Prostate gland (tissue), 2 donors: ENCODE measurements at regions not wholly inside any gene's neighbourhood (a gene's known extent, or its start where the extent isn't known, plus 50 kb on each side); places are given as distances from the start of the nearest gene placed in this dataset.
A peak's percentile ranks its signal among the peaks of the same experiment; 100 is the strongest.
"Not testable (repeated sequence)": the region's sequence is repeated elsewhere in the genome, so short reads cannot be mapped to it uniquely, and the experiment has no call there.

ENCODE experiments used
- DNase-seq: peaks from one replicate; pipeline ENCODE4 v3.0.0-alpha.2; 2019; ENCODE audit warnings: low spot score
- H3K27ac ChIP-seq, 2 donors: fragments of 200-600 bp; sonication (generic); 2 replicates each; pipeline ENCODE4 v1.5.1; 2017 to 2019
- H3K27me3 ChIP-seq: fragments of 200-600 bp; sonication (generic); replicated peaks from 2 replicates; pipeline ENCODE4 v1.5.1; 2019; ENCODE audit not compliant: insufficient read depth
- H3K36me3 ChIP-seq, 2 donors: fragments of 200-600 bp; sonication (generic); 1 replicate in 1 of 2; 2 replicates in 1 of 2; pipeline versions ENCODE4 v1.5.1 to v1.8.1; 2017 to 2019
- H3K4me1 ChIP-seq: fragments of 200-600 bp; sonication (generic); replicated peaks from 2 replicates; pipeline ENCODE4 v1.5.1; 2019
- H3K4me3 ChIP-seq, 2 donors: fragments of 200-600 bp; sonication (generic); 2 replicates each; pipeline ENCODE4 v1.5.1; 2017 to 2019
- H3K9me3 ChIP-seq: fragments of 200-600 bp; sonication (generic); 2 replicates; pipeline ENCODE4 v1.5.1; 2017
- POLR2A ChIP-seq: fragments of 450-650 bp; IDR thresholded peaks from one replicate; pipeline ENCODE4 v1.6.1; 2016; ENCODE audit warnings: antibody characterized with exemption, mild to moderate bottlenecking
- POLR2AphosphoS5 ChIP-seq: sonication (generic); formaldehyde crosslinking; IDR thresholded peaks from one replicate; pipeline ENCODE4 v1.6.1; 2017; ENCODE audit warnings: antibody characterized with exemption
- WGBS: methylation state at CpG from one replicate; pipeline ENCODE4 v1.1.5; 2018; 5-methylcytosine and 5-hydroxymethylcytosine counted together
- intact Hi-C: fragments of 100-400 bp; cut with DNase I; formaldehyde crosslinking; loops from one replicate; pipeline ENCODE4 v1.14.2; 2022
- TF ChIP-seq, protein P1 (sequence below), 4 experiments: fragments of 200-600 bp in 2 of 4; fragments of 450-650 bp in 2 of 4; sonication (generic) in 2 of 4; IDR thresholded peaks; 1 replicate in 3 of 4; 2 replicates in 1 of 4; pipeline ENCODE4 v1.5.1; 2016 to 2019; ENCODE audit warnings: antibody characterized with exemption in 4 of 4, mild to moderate bottlenecking in 2 of 4, moderate library complexity in 2 of 4

DNA sequence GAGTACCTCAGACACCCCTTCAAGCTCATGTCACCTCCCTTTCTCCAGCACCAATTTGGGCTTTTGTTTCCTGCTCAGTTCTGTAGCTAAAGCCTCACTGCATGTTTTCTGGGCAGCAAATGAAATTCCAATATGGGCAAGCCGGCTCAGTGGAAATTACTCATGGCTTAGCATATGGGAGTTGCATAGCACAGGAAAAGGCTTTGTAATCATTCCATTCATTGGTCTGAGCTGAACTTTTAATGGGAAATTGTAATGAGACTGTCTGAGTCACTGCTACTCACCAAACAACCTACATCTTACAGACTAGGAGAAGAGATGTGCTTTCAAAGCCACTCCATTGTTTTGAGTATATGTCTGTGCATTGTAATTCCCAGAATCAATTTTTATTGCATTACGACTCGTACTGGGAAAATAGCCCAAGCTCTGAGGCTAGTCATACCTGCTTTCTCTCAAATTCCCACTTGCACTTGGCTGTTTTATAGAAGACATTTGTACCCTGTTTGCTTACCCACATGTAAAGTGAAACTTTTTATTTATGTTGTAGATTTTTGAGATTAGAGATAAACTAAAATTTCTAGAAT, 139.5 kb upstream of the LRATD1 start:
- Histone ChIP-seq H3K27ac (no peak overlapping the region), H3K9me3 (no peaks in the 10 kb centered on the region), H3K4me1 (no peaks in the 10 kb centered on the region), H3K36me3 (no peaks in the 10 kb centered on the region), H3K4me3 (no peak overlapping the region), H3K27me3 (no peaks in the 10 kb centered on the region)
- 19% methylated on average over 3 of the region's 3 CpGs for WGBS
- TF ChIP-seq, protein P1, sequence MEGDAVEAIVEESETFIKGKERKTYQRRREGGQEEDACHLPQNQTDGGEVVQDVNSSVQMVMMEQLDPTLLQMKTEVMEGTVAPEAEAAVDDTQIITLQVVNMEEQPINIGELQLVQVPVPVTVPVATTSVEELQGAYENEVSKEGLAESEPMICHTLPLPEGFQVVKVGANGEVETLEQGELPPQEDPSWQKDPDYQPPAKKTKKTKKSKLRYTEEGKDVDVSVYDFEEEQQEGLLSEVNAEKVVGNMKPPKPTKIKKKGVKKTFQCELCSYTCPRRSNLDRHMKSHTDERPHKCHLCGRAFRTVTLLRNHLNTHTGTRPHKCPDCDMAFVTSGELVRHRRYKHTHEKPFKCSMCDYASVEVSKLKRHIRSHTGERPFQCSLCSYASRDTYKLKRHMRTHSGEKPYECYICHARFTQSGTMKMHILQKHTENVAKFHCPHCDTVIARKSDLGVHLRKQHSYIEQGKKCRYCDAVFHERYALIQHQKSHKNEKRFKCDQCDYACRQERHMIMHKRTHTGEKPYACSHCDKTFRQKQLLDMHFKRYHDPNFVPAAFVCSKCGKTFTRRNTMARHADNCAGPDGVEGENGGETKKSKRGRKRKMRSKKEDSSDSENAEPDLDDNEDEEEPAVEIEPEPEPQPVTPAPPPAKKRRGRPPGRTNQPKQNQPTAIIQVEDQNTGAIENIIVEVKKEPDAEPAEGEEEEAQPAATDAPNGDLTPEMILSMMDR (IDR thresholded peaks at IDR 0.05), result no peak
- TF ChIP-seq POLR2A (no peak), POLR2AphosphoS5 (peak; percentile 35)
- DNase-seq, result peak; percentile 9
- intact Hi-C loops, result no loop called here

DNA sequence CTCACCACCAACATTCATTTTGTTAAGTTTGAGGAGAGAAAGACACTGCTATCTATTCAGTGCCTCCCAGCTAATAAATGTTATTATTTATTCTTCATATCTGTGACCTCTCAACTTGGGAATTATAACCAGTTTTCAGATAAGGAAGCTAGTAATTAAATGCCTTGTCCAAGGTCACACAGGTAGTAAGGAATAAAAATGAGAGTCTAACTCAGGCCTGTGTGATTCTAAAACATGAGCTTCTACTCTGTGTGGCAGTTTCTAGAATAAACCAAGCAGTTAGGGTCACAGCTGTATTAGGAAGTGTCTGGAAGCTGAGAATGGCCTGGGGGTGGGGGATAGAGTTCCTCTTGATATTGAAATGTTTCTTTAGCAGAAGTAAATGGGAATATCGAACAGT, 137.8 kb upstream of the LRATD1 start:
- TF ChIP-seq POLR2A (no peak), POLR2AphosphoS5 (no peak)
- TF ChIP-seq, protein P1 (IDR thresholded peaks at IDR 0.05), result no peak
- no peak overlapping the region for H3K27ac ChIP-seq
- no peaks in the 10 kb centered on the region for H3K36me3 ChIP-seq
- no peaks in the 10 kb centered on the region for H3K27me3 ChIP-seq
- whole genome bisulfite sequencing, result 88% methylated on average over 1 of the region's 1 CpG
- no peaks in the 10 kb centered on the region for H3K9me3 ChIP-seq
- intact Hi-C loops, result no loop called here
- no peak for DNase-seq
- H3K4me1 ChIP-seq, result no peaks in the 10 kb centered on the region
- H3K4me3 ChIP-seq, result no peak overlapping the region

DNA sequence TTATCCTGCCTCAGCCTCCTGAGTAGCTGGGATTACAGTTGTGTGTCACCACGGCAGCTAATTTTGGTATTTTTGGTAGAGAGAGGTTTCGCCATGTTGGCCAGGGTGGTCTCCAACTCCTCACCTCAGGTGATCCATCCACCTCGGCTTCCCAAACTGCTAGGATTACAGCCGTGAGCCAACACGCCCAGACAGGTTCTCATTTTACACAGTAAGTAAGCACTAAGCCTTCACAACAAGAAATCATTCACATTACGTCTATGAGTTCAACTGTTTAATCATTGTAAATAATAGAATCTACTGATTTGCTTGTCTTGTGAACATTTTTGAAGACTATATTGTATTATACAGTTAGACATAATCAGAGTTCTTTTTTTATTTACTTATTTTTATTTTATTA, 131.5 kb upstream of the LRATD1 start:
- intact Hi-C loops, result no loop called here

DNA sequence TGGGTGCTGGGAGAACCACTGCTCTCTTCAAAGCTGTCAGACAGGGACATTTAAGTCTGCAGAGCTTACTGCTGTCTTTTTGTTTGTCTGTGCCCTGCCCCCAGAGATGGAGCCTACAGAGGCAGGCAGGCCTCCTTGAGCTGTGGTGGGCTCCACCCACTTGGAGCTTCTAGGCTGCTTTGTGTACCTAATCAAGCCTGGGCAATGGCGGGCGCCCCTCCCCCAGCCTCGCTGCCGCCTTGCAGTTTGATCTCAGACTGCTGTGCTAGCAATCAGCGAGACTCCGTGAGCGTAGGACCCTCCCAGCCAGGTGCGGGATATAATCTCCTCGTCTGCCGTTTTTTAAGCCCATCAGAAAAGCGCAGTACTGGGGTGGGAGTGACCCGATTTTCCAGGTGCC, 125.6 kb upstream of the LRATD1 start:
- H3K27ac ChIP-seq, H3K4me3 ChIP-seq: not testable (repeated sequence)
- 92% methylated on average over 12 of the region's 12 CpGs for WGBS

More for the DNA sequence above, 131.5 kb upstream of the LRATD1 start:
- Histone ChIP-seq H3K36me3 (no peaks in the 10 kb centered on the region), H3K9me3 (no peaks in the 10 kb centered on the region), H3K27ac (no peak overlapping the region), H3K4me1 (no peaks in the 10 kb centered on the region), H3K4me3 (no peak overlapping the region), H3K27me3 (no peaks in the 10 kb centered on the region)
- DNase-seq, result no peak
- 72% methylated on average over 6 of the region's 6 CpGs for WGBS
- TF ChIP-seq POLR2A (no peak), POLR2AphosphoS5 (no peak)
- TF ChIP-seq, protein P1 (IDR thresholded peaks at IDR 0.05), result no peak

DNA sequence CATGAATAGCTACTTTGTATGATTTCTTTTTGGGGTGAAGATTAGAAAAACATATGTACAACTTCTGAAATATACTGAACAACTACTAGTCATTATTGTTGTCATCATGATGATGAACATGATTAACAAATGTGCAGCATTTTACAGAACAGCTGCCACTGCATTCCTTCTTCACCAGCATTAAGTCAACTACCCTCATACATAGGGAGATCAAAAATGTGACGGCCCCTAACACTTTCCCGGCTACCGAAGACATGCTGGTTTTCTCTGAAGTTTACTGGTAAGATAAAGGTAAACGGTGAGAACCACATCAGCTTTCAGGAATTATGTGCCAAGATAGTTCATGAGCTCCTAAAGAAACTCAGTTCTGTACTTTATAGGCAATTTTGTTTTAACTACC, 121.0 kb upstream of the LRATD1 start:
- H3K4me1 ChIP-seq, result no peaks in the 10 kb centered on the region
- no peaks in the 10 kb centered on the region for H3K27me3 ChIP-seq
- TF ChIP-seq, protein P1 (IDR thresholded peaks at IDR 0.05), result no peak
- no peak for TF ChIP-seq POLR2AphosphoS5
- no peak for TF ChIP-seq POLR2A
- H3K4me3 ChIP-seq, result no peak overlapping the region
- intact Hi-C loops, result no loop called here
- DNase-seq, result no peak
- WGBS, result 61% methylated on average over 4 of the region's 4 CpGs
- H3K9me3 ChIP-seq, result no peaks in the 10 kb centered on the region
- no peak overlapping the region for H3K27ac ChIP-seq
- H3K36me3 ChIP-seq, result no peaks in the 10 kb centered on the region

More for the DNA sequence above, 125.6 kb upstream of the LRATD1 start:
- H3K27me3 ChIP-seq, H3K9me3 ChIP-seq, H3K36me3 ChIP-seq, intact Hi-C loops, H3K4me1 ChIP-seq, DNase-seq: not testable (repeated sequence)
